Activated CD4-positive, alpha-beta T cell treated with anti-CD3 and anti-CD28 coated beads, Interleukin-2, Interleukin-6, amounts not matched to agents 100 ng/mL and 50 ng/mL, durations not matched to agents 16 hours and 8 hours (primary cell): ENCODE measurements at regions not wholly inside any gene's neighbourhood (a gene's known extent, or its start where the extent isn't known, plus 50 kb on each side); places are given as distances from the start of the nearest gene placed in this dataset.

Experiments
- DNase-seq: peaks from one replicate; pipeline ENCODE4 v3.0.0-alpha.2; 2020

- DNase-seq = no peak
Observed at GRCh38 chr21:28266061-28266460, 726.6 kb downstream of the LTN1 start.

- no peak for DNase-seq
Observed at GRCh38 chr21:28263974-28264373, 728.7 kb downstream of the LTN1 start.

- DNase-seq = no peak
Observed at GRCh38 chr21:28261298-28261697, 731.4 kb downstream of the LTN1 start.

- DNase-seq = no peak
Observed at GRCh38 chr21:28257276-28257675, 735.4 kb downstream of the LTN1 start.

GRCh38 chr21:28256837-28257236 lies 735.8 kb downstream of the LTN1 start:
- DNase-seq = no peak

- no peak for DNase-seq
Observed at GRCh38 chr21:28256420-28256831, 736.3 kb downstream of the LTN1 start.

- DNase-seq = no peak
Observed at GRCh38 chr21:28253961-28254360, 738.7 kb downstream of the LTN1 start.

- no peak for DNase-seq
Observed at GRCh38 chr21:28253338-28253737, 739.3 kb downstream of the LTN1 start.

GRCh38 chr21:28252928-28253327 lies 739.7 kb downstream of the LTN1 start:
- no peak for DNase-seq

- no peak for DNase-seq
Observed at GRCh38 chr21:28250946-28251345, 741.7 kb downstream of the LTN1 start.

GRCh38 chr21:28247454-28248020 lies 745.1 kb downstream of the LTN1 start:
- no peak for DNase-seq

- DNase-seq = no peak
Observed at GRCh38 chr21:28240586-28240985, 752.1 kb downstream of the LTN1 start.

- DNase-seq = no peak
Observed at GRCh38 chr21:28239340-28239739, 753.3 kb downstream of the LTN1 start.

- DNase-seq = no peak
Observed at GRCh38 chr21:28237661-28238060, 755.0 kb downstream of the LTN1 start.

- no peak for DNase-seq
Observed at GRCh38 chr21:28235169-28235895, 757.3 kb downstream of the LTN1 start.

GRCh38 chr21:28234326-28234725 lies 758.4 kb downstream of the LTN1 start:
- DNase-seq = no peak

GRCh38 chr21:28233536-28234220 lies 759.0 kb downstream of the LTN1 start:
- DNase-seq = no peak

GRCh38 chr21:28230559-28230958 lies 762.1 kb downstream of the LTN1 start:
- no peak for DNase-seq

- DNase-seq = no peak
Observed at GRCh38 chr21:28229814-28230213, 762.9 kb downstream of the LTN1 start.

GRCh38 chr21:28228636-28228995 lies 764.1 kb downstream of the LTN1 start:
- no peak for DNase-seq

- no peak for DNase-seq
Observed at GRCh38 chr21:28227881-28228635, 764.6 kb downstream of the LTN1 start.

GRCh38 chr21:28226563-28226962 lies 766.1 kb downstream of the LTN1 start:
- no peak for DNase-seq

GRCh38 chr21:28224191-28224726 lies 768.4 kb downstream of the LTN1 start:
- no peak for DNase-seq
